Loucy (cell line): ENCODE measurements at regions not wholly inside any gene's neighbourhood (a gene's known extent, or its start where the extent isn't known, plus 50 kb on each side); places are given as distances from the start of the nearest gene placed in this dataset.

Experiments
- H2AFZ ChIP-seq: fragments of 200-600 bp; sonication (generic); 2 replicates; pipeline ENCODE4 v1.6.0; 2016; ENCODE audit warnings: antibody characterized with exemption, mild to moderate bottlenecking, low read length, moderate library complexity
- H3F3A ChIP-seq: fragments of 200-600 bp; 2 replicates; pipeline ENCODE4 v1.6.0; 2016; ENCODE audit warnings: antibody characterized with exemption, low read depth, mild to moderate bottlenecking
- H3K27me3 ChIP-seq: fragments of 200-600 bp; sonication (generic); 2 replicates; pipeline ENCODE4 v1.6.1; 2014; ENCODE audit warnings: low read length, mild to moderate bottlenecking; ENCODE audit not compliant: insufficient read depth, poor library complexity, severe bottlenecking
- H3K36me3 ChIP-seq: fragments of 200-600 bp; sonication (generic); 2 replicates; pipeline ENCODE4 v1.6.1; 2016; ENCODE audit warnings: low read length; ENCODE audit not compliant: insufficient read depth
- H3K4me1 ChIP-seq: fragments of 200-600 bp; sonication (generic); 2 replicates; pipeline ENCODE4 v1.5.1; 2014; ENCODE audit warnings: low read length, mild to moderate bottlenecking; ENCODE audit not compliant: insufficient read depth, poor library complexity, severe bottlenecking
- H3K4me2 ChIP-seq: fragments of 200-600 bp; sonication (generic); 2 replicates; pipeline ENCODE4 v1.6.0; 2014; ENCODE audit warnings: antibody characterized with exemption, low read length, low read depth, mild to moderate bottlenecking; ENCODE audit not compliant: poor library complexity, severe bottlenecking
- H3K4me3 ChIP-seq: fragments of 200-600 bp; sonication (generic); 2 replicates; pipeline ENCODE4 v1.5.1; 2014; ENCODE audit warnings: low read length, mild to moderate bottlenecking, mixed read lengths; ENCODE audit not compliant: poor library complexity, severe bottlenecking
- H3K79me2 ChIP-seq: fragments of 200-600 bp; sonication (generic); 2 replicates; pipeline ENCODE4 v1.6.1; 2014; ENCODE audit warnings: low read length; ENCODE audit not compliant: insufficient read depth
- H3K9ac ChIP-seq: fragments of 200-600 bp; sonication (generic); 2 replicates; pipeline ENCODE4 v1.6.0; 2014; ENCODE audit warnings: mild to moderate bottlenecking, low read depth, low read length, moderate library complexity; ENCODE audit not compliant: poor library complexity, severe bottlenecking
- H3K9me2 ChIP-seq: fragments of 200-600 bp; sonication (generic); replicated peaks from 2 replicates; pipeline ENCODE4 v1.6.1; 2016; ENCODE audit warnings: low read depth, low read length, mixed read lengths
- H3K9me3 ChIP-seq: fragments of 200-600 bp; sonication (generic); 2 replicates; pipeline ENCODE4 v1.6.1; 2014; ENCODE audit warnings: mild to moderate bottlenecking, antibody characterized with exemption, low read length, low read depth; ENCODE audit not compliant: insufficient read depth
- H4K20me1 ChIP-seq: fragments of 200-600 bp; sonication (generic); 2 replicates; pipeline ENCODE4 v1.6.0; 2014; ENCODE audit warnings: antibody characterized with exemption, low read length, mild to moderate bottlenecking; ENCODE audit not compliant: insufficient read depth, poor library complexity, severe bottlenecking
- CTCF ChIP-seq: fragments of 200-600 bp; sonication (generic); conservative IDR thresholded peaks from 2 replicates; pipeline ENCODE4 v1.5.1; 2014; ENCODE audit warnings: mild to moderate bottlenecking, antibody characterized with exemption, low read length
- EZH2phosphoT487 ChIP-seq: fragments of 200-600 bp; IDR thresholded peaks from 2 replicates; pipeline ENCODE4 v1.6.1; 2018; ENCODE audit warnings: antibody characterized with exemption, mild to moderate bottlenecking, moderate library complexity, borderline replicate concordance

DNA sequence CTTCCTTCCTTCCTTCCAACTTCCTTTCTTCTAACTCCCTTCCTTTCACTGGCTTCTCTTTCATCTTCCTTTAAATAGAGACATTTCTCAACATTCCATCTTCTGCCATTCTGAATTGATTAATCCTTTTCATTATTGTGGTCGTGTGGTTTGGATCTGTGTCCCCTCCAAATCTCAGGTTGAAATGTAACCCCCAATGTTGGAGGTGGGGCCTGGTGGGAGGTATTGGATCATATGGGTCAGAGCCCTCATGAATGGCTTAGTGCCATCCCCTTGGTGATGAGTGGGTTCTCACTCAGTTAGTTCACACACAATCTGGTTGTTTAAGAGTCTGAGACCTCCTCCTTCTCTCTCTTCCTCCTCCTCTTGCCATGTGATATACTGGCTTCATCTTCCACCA, 130.9 kb upstream of the SV2C start:
- no peaks in the 10 kb centered on the region for H3K79me2 ChIP-seq
- H3K4me2 ChIP-seq: no peak overlapping the region
- no peaks in the 10 kb centered on the region for H3F3A ChIP-seq
- no peaks in the 10 kb centered on the region for H3K27me3 ChIP-seq
- no peak overlapping the region for H2AFZ ChIP-seq
- no peaks in the 10 kb centered on the region for H3K36me3 ChIP-seq
- H3K9me2 ChIP-seq: no peaks in the 10 kb centered on the region
- no peaks in the 10 kb centered on the region for H3K4me1 ChIP-seq
- TF ChIP-seq EZH2phosphoT487 (no peak), CTCF (no peak)
- H3K9me3 ChIP-seq: 0 out of 2 replicates have a peak, but pooled peaks cover 3% of the 10 kb centered on the region
- H3K4me3 ChIP-seq: no peak overlapping the region
- H3K9ac ChIP-seq: no peak overlapping the region
- no peaks in the 10 kb centered on the region for H4K20me1 ChIP-seq

GRCh38 chr5:75951716-75952115, 131.5 kb upstream of the SV2C start:
- H4K20me1 ChIP-seq: no peaks in the 10 kb centered on the region
- H3K4me2 ChIP-seq: no peak overlapping the region
- no peaks in the 10 kb centered on the region for H3K9me2 ChIP-seq
- no peaks in the 10 kb centered on the region for H3K27me3 ChIP-seq
- no peak overlapping the region for H3K9ac ChIP-seq
- H3K4me3 ChIP-seq: no peak overlapping the region
- no peaks in the 10 kb centered on the region for H3K36me3 ChIP-seq
- no peak overlapping the region for H2AFZ ChIP-seq
- no peaks in the 10 kb centered on the region for H3F3A ChIP-seq
- TF ChIP-seq CTCF: no peak
- TF ChIP-seq EZH2phosphoT487: no peak
- H3K79me2 ChIP-seq: no peaks in the 10 kb centered on the region
- H3K4me1 ChIP-seq: no peaks in the 10 kb centered on the region
- H3K9me3 ChIP-seq: 0 out of 2 replicates have a peak, but pooled peaks cover 3% of the 10 kb centered on the region

- Histone ChIP-seq H3K9me2 (no peaks in the 10 kb centered on the region), H3F3A (no peaks in the 10 kb centered on the region), H4K20me1 (no peaks in the 10 kb centered on the region), H2AFZ (no peak overlapping the region), H3K9ac (no peak overlapping the region), H3K4me3 (no peak overlapping the region), H3K4me1 (no peaks in the 10 kb centered on the region), H3K27me3 (no peaks in the 10 kb centered on the region), H3K4me2 (no peak overlapping the region), H3K36me3 (no peaks in the 10 kb centered on the region), H3K9me3 (0 out of 2 replicates have a peak, but pooled peaks cover 3% of the 10 kb centered on the region), H3K79me2 (no peaks in the 10 kb centered on the region)
- TF ChIP-seq EZH2phosphoT487: no peak
Observed at GRCh38 chr5:75951158-75951557, 132.0 kb upstream of the SV2C start.

- no peak for TF ChIP-seq EZH2phosphoT487
- Histone ChIP-seq H3K9ac (no peak overlapping the region), H3K9me2 (no peaks in the 10 kb centered on the region), H3K4me3 (no peak overlapping the region), H2AFZ (no peak overlapping the region), H3K79me2 (no peaks in the 10 kb centered on the region), H3K4me1 (no peaks in the 10 kb centered on the region), H3F3A (no peaks in the 10 kb centered on the region), H3K36me3 (no peaks in the 10 kb centered on the region), H3K9me3 (peaks cover 10% of the 10 kb centered on the region; the same call in 1 of the 2 replicates), H3K27me3 (no peaks in the 10 kb centered on the region), H4K20me1 (no peaks in the 10 kb centered on the region), H3K4me2 (no peak overlapping the region)
Observed at GRCh38 chr5:75948438-75948837, 134.7 kb upstream of the SV2C start.
